Pancreas (tissue), 10 donors: ENCODE measurements at regions not wholly inside any gene's neighbourhood (a gene's known extent, or its start where the extent isn't known, plus 50 kb on each side); places are given as distances from the start of the nearest gene placed in this dataset.
A peak's percentile ranks its signal among the peaks of the same experiment; 100 is the strongest.

Source experiments
- ATAC-seq, 4 donors: fragments of 200-7000 bp; cut with Tn5 transposase; one replicate each; pipeline versions ENCODE4 v1.8.0 to v1.9.1; 2020; ENCODE audit warnings: mild to moderate bottlenecking in 4 of 4, moderate library complexity in 4 of 4
- DNase-seq, 6 donors: peaks; one replicate each; pipeline ENCODE4 v3.0.0-alpha.2; 2020
- FAIRE-seq: peaks from 2 replicates; lab custom pipeline; 2012; peaks lifted over from hg19 to GRCh38; lab: Jason Lieb, UNC
- H3K27ac ChIP-seq, 4 donors: fragments of 200-600 bp; sonication (generic); 1 replicate in 3 of 4; 2 replicates in 1 of 4; pipeline versions ENCODE4 v1.5.0 to v1.8.0; 2020
- H3K27me3 ChIP-seq, 4 donors: fragments of 200-600 bp; one replicate each; pipeline ENCODE4 v1.8.0; 2021
- H3K36me3 ChIP-seq, 3 donors: fragments of 200-600 bp; sonication (generic) in 1 of 3; one replicate each; pipeline versions ENCODE4 v1.5.0 to v1.8.0; 2020 to 2021
- H3K4me1 ChIP-seq, 3 donors: fragments of 200-600 bp; one replicate each; pipeline ENCODE4 v1.8.0; 2021
- H3K4me3 ChIP-seq, 4 donors: fragments of 200-600 bp; sonication (generic) in 2 of 4; one replicate each; pipeline versions ENCODE4 v1.5.0 to v1.8.0; 2020 to 2021
- H3K9me3 ChIP-seq, 4 donors: fragments of 200-600 bp; one replicate each; pipeline ENCODE4 v1.8.0; 2021
- CTCF ChIP-seq, 4 donors: fragments of 200-600 bp; sonication (generic) in 3 of 4; IDR thresholded peaks; one replicate each; pipeline versions ENCODE4 v1.5.0 to v1.8.0; 2021; ENCODE audit warnings: antibody characterized with exemption in 4 of 4
- WGBS, 2 donors: extraction: QIAGEN DNeasy Blood & Tissue Kit; methylation state at CpG; one replicate each; pipeline ENCODE4 v1.1.7; 2013; 5-methylcytosine and 5-hydroxymethylcytosine counted together
- intact Hi-C, 3 donors: fragments of 100-400 bp; cut with DNase I; formaldehyde crosslinking; loops; one replicate each; pipeline versions ENCODE4 v1.11.1 to v1.14.2; 2022
- donor health status: healthy with polysubstance abuse.
- donor health status: DM: no; HTN: no; CAD: no; lungs with moderate emphysema.
- donor health status: DM: no; HTN: no; CAD: no.
- donor health status: control.
- donor health status: control.
- donor health status: Bipolar disorder and iron deficiency.
- donor health status: DM: yes; HTN: yes; CAD: no.
- donor health status: DM: no; HTN: no; CAD: no.
- donor health status: DM: no; HTN: no; CAD: no.
- donor health status: DM: yes; HTN: yes; CAD: no.

DNA sequence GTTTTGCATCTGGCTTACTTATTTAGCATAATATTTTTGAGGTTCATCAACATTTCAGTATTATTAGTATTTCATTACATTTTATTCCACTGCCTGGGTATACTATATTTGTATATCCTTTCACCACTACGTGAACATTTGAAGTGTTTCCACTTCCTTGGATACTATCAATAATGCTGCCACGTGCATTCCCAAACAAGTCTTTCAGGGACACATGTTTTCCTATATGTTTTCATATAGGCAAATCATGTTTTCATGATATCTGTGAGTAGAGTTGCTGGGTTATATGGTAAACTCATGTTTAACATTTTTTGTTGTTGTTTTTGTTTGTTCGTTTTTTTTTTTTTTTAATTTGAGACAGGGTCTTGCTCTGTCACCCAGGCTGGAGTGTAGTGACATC lies 380.1 kb downstream of the OMA1 start:
- DNase-seq: no peak
- FAIRE-seq: no peak
- intact Hi-C loops: no loop called here

GRCh38 chr1:58165073-58165472 lies 381.5 kb downstream of the OMA1 start:
- Histone ChIP-seq H3K4me3 (no peak overlapping the region), H3K36me3 (no peaks in the 10 kb centered on the region), H3K27me3 (no peaks in the 10 kb centered on the region), H3K4me1 (no peaks in the 10 kb centered on the region), H3K27ac (no peak overlapping the region), H3K9me3 (no peaks in the 10 kb centered on the region)
- no peak for ATAC-seq
- no peak for FAIRE-seq
- no peak for TF ChIP-seq CTCF (IDR thresholded peaks at IDR 0.05)
- 76 to 84% methylated on average over 6 of the region's 6 CpGs for WGBS, 2 donors
- intact Hi-C loops: no loop called here
- no peak for DNase-seq

More for the DNA sequence above, 380.1 kb downstream of the OMA1 start:
- Histone ChIP-seq H3K9me3 (no peaks in the 10 kb centered on the region), H3K4me3 (no peak overlapping the region), H3K27ac (no peak overlapping the region), H3K36me3 (no peaks in the 10 kb centered on the region), H3K27me3 (no peaks in the 10 kb centered on the region), H3K4me1 (no peaks in the 10 kb centered on the region)
- ATAC-seq: no peak
- TF ChIP-seq CTCF (IDR thresholded peaks at IDR 0.05): no peak
- 71 to 75% methylated on average over 3 of the region's 3 CpGs for WGBS, 2 donors

- Histone ChIP-seq H3K4me3 (no peak overlapping the region), H3K9me3 (no peaks in the 10 kb centered on the region), H3K4me1 (no peaks in the 10 kb centered on the region), H3K27me3 (no peaks in the 10 kb centered on the region), H3K36me3 (no peaks in the 10 kb centered on the region), H3K27ac (no peak overlapping the region)
- FAIRE-seq (peak; percentile 51), DNase-seq (peak in 4 of 6 donors; percentile 45 to 58 (median 50)), ATAC-seq (peak; percentile 67 to 95 (median 92))
- TF ChIP-seq CTCF (IDR thresholded peaks at IDR 0.05): peak; percentile 52 to 87 (median 76)
- 12 to 15% methylated on average over 9 of the region's 9 CpGs for WGBS, 2 donors
- intact Hi-C loops: no loop called here
Measured at GRCh38 chr1:58162952-58163550, 383.5 kb downstream of the OMA1 start.

DNA sequence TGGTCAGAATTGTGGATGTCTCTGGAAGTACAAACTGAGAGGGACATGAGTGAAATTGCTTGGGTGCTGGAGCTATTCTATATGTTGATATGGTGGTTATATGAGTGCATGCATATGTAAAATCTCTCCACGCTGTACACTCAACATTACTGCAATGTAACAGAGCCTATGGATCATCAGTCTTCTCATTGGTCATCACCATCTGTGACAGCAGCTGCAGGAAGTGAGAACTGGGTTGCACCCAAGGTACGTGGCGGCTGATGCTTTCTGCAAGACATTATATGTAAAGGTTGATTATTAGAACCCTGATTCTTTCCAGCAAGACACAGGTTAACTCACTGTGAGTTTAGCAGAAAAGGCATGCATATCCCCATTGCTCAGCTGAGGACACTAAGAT lies 387.1 kb downstream of the OMA1 start:
- TF ChIP-seq CTCF (IDR thresholded peaks at IDR 0.05): no peak
- H3K27me3 ChIP-seq: no peaks in the 10 kb centered on the region
- WGBS, 2 donors: 84 to 97% methylated on average over 3 of the region's 3 CpGs
- H3K27ac ChIP-seq: no peak overlapping the region
- ATAC-seq (no peak), DNase-seq (no peak), FAIRE-seq (no peak)
- intact Hi-C loops: no loop called here
- H3K4me1 ChIP-seq: no peaks in the 10 kb centered on the region
- no peaks in the 10 kb centered on the region for H3K9me3 ChIP-seq
- no peak overlapping the region for H3K4me3 ChIP-seq
- no peaks in the 10 kb centered on the region for H3K36me3 ChIP-seq
